ENCODE measurements at regions not wholly inside any gene's neighbourhood (a gene's known extent, or its start where the extent isn't known, plus 50 kb on each side); places are given as distances from the start of the nearest gene placed in this dataset.

GRCh38 chr2:78065366-78065765 is 543.2 kb upstream of the LRRTM4 start:
- DNase-seq (ENCODE audit: extremely low read depth, low read depth), result no peak
- no peak overlapping the region for H3K4me3 ChIP-seq (replicated peaks; ENCODE audit: low read depth, low read length)
- no peak for TF ChIP-seq CTCF (IDR thresholded peaks at IDR 0.05; ENCODE audit: low read depth, low read length, missing control alignments)

GRCh38 chr2:78068808-78069207 is 546.6 kb upstream of the LRRTM4 start:
- TF ChIP-seq CTCF (IDR thresholded peaks at IDR 0.05; ENCODE audit: low read depth, low read length, missing control alignments), result no peak
- DNase-seq (ENCODE audit: extremely low read depth, low read depth), result no peak
- no peak overlapping the region for H3K4me3 ChIP-seq (replicated peaks; ENCODE audit: low read depth, low read length)

- no peak for DNase-seq (ENCODE audit: extremely low read depth, low read depth)
- TF ChIP-seq CTCF (IDR thresholded peaks at IDR 0.05; ENCODE audit: low read depth, low read length, missing control alignments), result no peak
These were observed 548.5 kb upstream of the LRRTM4 start for GRCh38 chr2:78070693-78071092.

GRCh38 chr2:78077633-78078032 is 555.5 kb upstream of the LRRTM4 start:
- no peak for TF ChIP-seq CTCF (IDR thresholded peaks at IDR 0.05; ENCODE audit: low read depth, low read length, missing control alignments)
- H3K4me3 ChIP-seq (replicated peaks; ENCODE audit: low read depth, low read length), result no peak overlapping the region
- no peak for DNase-seq (ENCODE audit: extremely low read depth, low read depth)

More at GRCh38 chr2:78070693-78071092, 548.5 kb upstream of the LRRTM4 start:
- no peak overlapping the region for H3K4me3 ChIP-seq (replicated peaks; ENCODE audit: low read depth, low read length)

- TF ChIP-seq CTCF (IDR thresholded peaks at IDR 0.05; ENCODE audit: low read depth, low read length, missing control alignments), result no peak
- no peak for DNase-seq (ENCODE audit: extremely low read depth, low read depth)
- no peak overlapping the region for H3K4me3 ChIP-seq (replicated peaks; ENCODE audit: low read depth, low read length)
These were observed 560.4 kb upstream of the LRRTM4 start for GRCh38 chr2:78082555-78082954.

GRCh38 chr2:78093436-78093835 is 571.3 kb upstream of the LRRTM4 start:
- no peak for TF ChIP-seq CTCF (IDR thresholded peaks at IDR 0.05; ENCODE audit: low read depth, low read length, missing control alignments)
- DNase-seq (ENCODE audit: extremely low read depth, low read depth), result no peak

GRCh38 chr2:78109272-78109671 is 587.1 kb upstream of the LRRTM4 start:
- no peak overlapping the region for H3K4me3 ChIP-seq (replicated peaks; ENCODE audit: low read depth, low read length)
- no peak for TF ChIP-seq CTCF (IDR thresholded peaks at IDR 0.05; ENCODE audit: low read depth, low read length, missing control alignments)
- DNase-seq (ENCODE audit: extremely low read depth, low read depth), result no peak

More at GRCh38 chr2:78093436-78093835, 571.3 kb upstream of the LRRTM4 start:
- no peak overlapping the region for H3K4me3 ChIP-seq (replicated peaks; ENCODE audit: low read depth, low read length)

Data from HFF-Myc (cell line).